Astrocyte of the cerebellum (primary cell): ENCODE measurements at regions not wholly inside any gene's neighbourhood (a gene's known extent, or its start where the extent isn't known, plus 50 kb on each side); places are given as distances from the start of the nearest gene placed in this dataset.

Source experiments
- DNase-seq: peaks from one replicate; pipeline ENCODE4 v3.0.0-alpha.2; 2011; ENCODE audit warnings: low read depth
- H3K4me3 ChIP-seq: 2 replicates; pipeline ENCODE4 v1.5.1; 2011; ENCODE audit warnings: mild to moderate bottlenecking, low read depth, low read length, moderate library complexity
- in situ Hi-C: cut with HindIII; loops from 2 replicates; pipeline ENCODE4 v1.10.0; 2017; ENCODE audit warnings: low sequenced_read_pairs
- TF ChIP-seq, protein P1 (sequence below): IDR thresholded peaks from 2 replicates; pipeline ENCODE4 v1.5.1; 2012; ENCODE audit warnings: low read length, low read depth, moderate library complexity, mild to moderate bottlenecking; ENCODE audit errors: missing control alignments

DNA sequence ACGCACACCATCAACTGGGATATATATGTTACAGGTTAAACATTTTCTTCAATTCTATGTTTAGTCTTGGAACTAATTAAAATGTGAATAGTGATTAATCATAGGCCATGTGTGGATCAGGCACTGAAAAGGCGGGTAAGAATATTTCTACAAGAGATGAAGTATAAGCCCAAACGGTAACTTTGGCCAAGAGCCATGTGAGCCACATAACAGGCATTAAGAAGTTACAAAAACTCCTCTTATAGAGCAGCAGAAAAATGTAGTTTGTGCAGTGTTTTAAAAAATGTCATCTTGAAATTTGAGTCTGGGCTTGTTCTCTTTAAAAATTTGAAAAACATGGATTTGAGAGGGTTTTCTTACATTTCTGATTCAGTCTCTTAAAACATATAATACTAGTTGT, 521.8 kb upstream of the DIPK2B start:
- TF ChIP-seq, protein P1, sequence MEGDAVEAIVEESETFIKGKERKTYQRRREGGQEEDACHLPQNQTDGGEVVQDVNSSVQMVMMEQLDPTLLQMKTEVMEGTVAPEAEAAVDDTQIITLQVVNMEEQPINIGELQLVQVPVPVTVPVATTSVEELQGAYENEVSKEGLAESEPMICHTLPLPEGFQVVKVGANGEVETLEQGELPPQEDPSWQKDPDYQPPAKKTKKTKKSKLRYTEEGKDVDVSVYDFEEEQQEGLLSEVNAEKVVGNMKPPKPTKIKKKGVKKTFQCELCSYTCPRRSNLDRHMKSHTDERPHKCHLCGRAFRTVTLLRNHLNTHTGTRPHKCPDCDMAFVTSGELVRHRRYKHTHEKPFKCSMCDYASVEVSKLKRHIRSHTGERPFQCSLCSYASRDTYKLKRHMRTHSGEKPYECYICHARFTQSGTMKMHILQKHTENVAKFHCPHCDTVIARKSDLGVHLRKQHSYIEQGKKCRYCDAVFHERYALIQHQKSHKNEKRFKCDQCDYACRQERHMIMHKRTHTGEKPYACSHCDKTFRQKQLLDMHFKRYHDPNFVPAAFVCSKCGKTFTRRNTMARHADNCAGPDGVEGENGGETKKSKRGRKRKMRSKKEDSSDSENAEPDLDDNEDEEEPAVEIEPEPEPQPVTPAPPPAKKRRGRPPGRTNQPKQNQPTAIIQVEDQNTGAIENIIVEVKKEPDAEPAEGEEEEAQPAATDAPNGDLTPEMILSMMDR, result no peak
- in situ Hi-C loops, result no loop called here
- no peak for DNase-seq

DNA sequence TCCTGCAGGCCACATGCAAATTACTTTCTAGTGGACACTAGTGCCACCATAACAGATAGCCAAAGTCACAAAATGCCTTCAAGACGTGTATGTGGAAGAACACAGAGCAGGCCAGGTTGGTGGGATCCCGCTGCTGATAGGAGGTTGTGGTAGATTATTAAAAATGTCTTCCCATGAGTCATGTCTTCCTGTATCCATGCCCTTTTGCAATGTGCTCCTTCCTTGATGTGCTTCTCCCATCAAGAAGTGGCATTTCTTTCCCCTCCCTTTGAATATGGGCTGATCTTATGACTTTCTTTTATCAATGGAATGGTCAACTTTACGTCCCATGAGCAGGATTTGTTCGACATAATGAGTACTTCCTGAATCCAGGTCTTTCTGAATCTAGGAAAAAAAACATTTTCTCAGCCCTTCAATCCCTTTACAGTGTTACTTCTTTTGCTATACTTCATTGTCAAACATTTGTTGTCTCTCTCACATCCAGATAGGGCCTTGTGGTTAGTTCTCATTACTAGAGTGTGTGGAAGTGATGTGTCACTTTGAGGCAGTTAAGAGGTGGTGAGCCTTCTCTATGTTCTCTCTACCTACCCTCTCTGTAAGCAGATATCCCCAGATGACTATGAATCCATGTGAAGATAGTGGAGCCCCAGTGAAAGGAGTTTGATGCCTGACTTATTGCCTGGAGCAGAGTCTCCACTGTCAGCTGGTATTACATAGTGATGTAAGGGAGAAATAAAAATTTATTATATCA, 519.2 kb upstream of the DIPK2B start:
- in situ Hi-C loops, result no loop called here
- TF ChIP-seq, protein P1, result no peak
- H3K4me3 ChIP-seq, result no peak overlapping the region
- no peak for DNase-seq

More for the DNA sequence above, 521.8 kb upstream of the DIPK2B start:
- H3K4me3 ChIP-seq, result no peak overlapping the region

DNA sequence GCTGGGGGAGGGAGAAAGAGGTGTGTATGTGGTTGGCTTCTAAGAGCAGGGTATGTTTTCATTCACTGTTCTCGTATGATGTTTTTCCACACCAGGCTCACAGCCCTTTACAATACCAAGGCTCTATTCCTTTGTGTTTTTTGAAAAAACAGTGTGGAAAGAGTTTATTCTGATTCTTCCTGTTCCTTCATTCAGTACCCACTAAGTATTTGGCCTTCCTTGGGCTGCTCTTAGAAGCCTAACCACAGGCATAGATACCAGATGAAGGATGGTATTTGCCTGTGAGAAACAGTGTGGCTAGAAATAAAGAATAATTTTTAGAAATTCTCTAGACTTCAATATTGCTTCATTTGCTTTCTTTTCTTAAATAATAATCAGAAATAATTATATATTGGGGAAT, 518.0 kb upstream of the DIPK2B start:
- in situ Hi-C loops, result no loop called here
- no peak overlapping the region for H3K4me3 ChIP-seq
- no peak for DNase-seq
- TF ChIP-seq, protein P1, result no peak

DNA sequence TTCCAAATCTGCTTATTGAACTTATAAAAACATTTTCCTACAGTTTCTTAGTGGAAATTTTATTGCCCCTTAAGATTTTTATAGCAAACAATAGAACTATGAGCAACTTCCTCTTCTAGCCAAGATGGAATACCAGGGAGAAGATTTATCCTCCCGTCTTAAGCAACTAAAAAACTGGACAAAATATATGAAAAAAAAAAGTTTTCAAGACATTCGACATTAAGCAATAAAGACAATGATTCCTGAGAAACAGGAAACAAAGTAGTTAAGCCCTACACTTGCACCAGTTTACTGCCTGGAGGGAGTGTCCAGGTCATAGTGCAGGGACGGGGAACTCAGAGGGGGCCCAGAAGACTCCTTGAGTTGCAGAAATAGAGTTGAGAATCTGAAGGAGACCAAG, 516.1 kb upstream of the DIPK2B start:
- DNase-seq, result no peak
- TF ChIP-seq, protein P1, result no peak
- H3K4me3 ChIP-seq, result no peak overlapping the region
- in situ Hi-C loops, result no loop called here

DNA sequence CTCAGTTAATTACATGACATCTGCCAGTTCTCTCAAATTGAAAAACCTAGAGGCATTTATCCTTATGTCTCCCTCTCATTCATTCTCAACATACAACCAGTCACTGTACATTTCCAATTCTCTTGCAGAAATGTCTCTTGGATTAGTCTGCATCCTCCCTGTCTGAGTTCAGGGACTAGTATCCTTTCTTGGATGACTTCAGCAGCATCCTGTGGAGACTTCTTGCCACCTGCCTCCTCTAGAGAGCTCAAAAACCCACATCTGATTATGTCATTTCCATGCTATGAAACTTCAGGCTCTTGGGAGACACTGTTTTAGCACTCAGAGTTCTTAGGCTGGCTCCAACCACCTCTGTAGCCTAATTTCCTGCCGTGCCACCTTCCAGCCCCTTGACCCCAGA, 515.1 kb upstream of the DIPK2B start:
- no peak for DNase-seq
- TF ChIP-seq, protein P1, result no peak
- H3K4me3 ChIP-seq, result no peak overlapping the region
- in situ Hi-C loops, result no loop called here

DNA sequence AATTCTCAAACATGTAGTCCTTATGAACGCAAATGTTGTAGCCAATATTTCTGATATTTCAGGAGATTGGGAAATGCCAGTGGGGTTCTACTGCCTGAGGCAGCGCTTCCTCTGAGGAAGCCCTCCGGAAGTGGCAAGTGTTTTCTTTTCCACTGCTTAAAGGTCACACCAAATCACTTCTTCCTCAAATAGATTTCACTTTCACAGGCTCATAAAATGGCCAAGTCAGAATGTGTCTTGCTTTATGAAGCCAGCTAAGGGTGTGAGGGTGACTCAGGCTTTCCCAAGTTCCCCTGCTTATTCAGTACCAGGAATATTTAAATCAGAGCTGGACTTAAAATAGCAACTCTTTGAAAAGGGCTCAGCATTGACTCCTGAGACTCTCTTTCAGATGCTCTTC, 514.2 kb upstream of the DIPK2B start:
- TF ChIP-seq, protein P1, result no peak
- H3K4me3 ChIP-seq, result no peak overlapping the region
- in situ Hi-C loops, result no loop called here
- no peak for DNase-seq
